GM06990 (cell line): ENCODE measurements at regions not wholly inside any gene's neighbourhood (a gene's known extent, or its start where the extent isn't known, plus 50 kb on each side); places are given as distances from the start of the nearest gene placed in this dataset.

Experiments
- DNase-seq: peaks from one replicate; pipeline ENCODE4 v3.0.0-alpha.2; 2011; ENCODE audit not compliant: insufficient read length; ENCODE audit errors: extremely low read depth
- H3K27me3 ChIP-seq: replicated peaks from 2 replicates; pipeline ENCODE4 v1.6.0; 2011; ENCODE audit warnings: low read length; ENCODE audit not compliant: control insufficient read depth, insufficient read depth
- H3K36me3 ChIP-seq: 2 replicates; pipeline ENCODE4 v1.5.1; 2011; ENCODE audit warnings: low read length; ENCODE audit not compliant: control insufficient read depth, insufficient read depth
- H3K4me3 ChIP-seq: replicated peaks from 2 replicates; pipeline ENCODE4 v1.5.1; 2011; ENCODE audit warnings: low read depth, mild to moderate bottlenecking, control low read depth, low read length
- CTCF ChIP-seq: IDR thresholded peaks from 2 replicates; pipeline ENCODE4 v1.5.1; 2011; ENCODE audit warnings: low read length, control low read depth, mild to moderate bottlenecking, inconsistent platforms; ENCODE audit not compliant: insufficient read depth, poor library complexity, severe bottlenecking

- Histone ChIP-seq H3K27me3 (no peaks in the 10 kb centered on the region), H3K4me3 (no peak overlapping the region), H3K36me3 (no peaks in the 10 kb centered on the region; the same call in 1 of the 2 replicates)
- DNase-seq, result peak; percentile 78
- peak; percentile 82 for TF ChIP-seq CTCF
Observed at GRCh38 chr2:75311993-75312392, 112.7 kb upstream of the TACR1 start.

GRCh38 chr2:75311521-75311920 is 112.2 kb upstream of the TACR1 start:
- Histone ChIP-seq H3K27me3 (no peaks in the 10 kb centered on the region), H3K4me3 (no peak overlapping the region), H3K36me3 (no peaks in the 10 kb centered on the region; the same call in 1 of the 2 replicates)
- no peak for DNase-seq
- no peak for TF ChIP-seq CTCF

- Histone ChIP-seq H3K27me3 (no peaks in the 10 kb centered on the region), H3K36me3 (no peaks in the 10 kb centered on the region; the same call in 1 of the 2 replicates), H3K4me3 (peak overlapping the region; percentile 8)
- DNase-seq, result no peak
- no peak for TF ChIP-seq CTCF
Observed at GRCh38 chr2:75310876-75311275, 111.6 kb upstream of the TACR1 start.

GRCh38 chr2:75309596-75310463 is 110.5 kb upstream of the TACR1 start:
- Histone ChIP-seq H3K27me3 (no peaks in the 10 kb centered on the region), H3K4me3 (no peak overlapping the region), H3K36me3 (no peaks in the 10 kb centered on the region; the same call in 1 of the 2 replicates)
- no peak for TF ChIP-seq CTCF
- no peak for DNase-seq

- Histone ChIP-seq H3K36me3 (no peaks in the 10 kb centered on the region), H3K27me3 (no peaks in the 10 kb centered on the region), H3K4me3 (no peak overlapping the region)
- TF ChIP-seq CTCF, result no peak
- DNase-seq, result no peak
Observed at GRCh38 chr2:75303227-75303626, 103.9 kb upstream of the TACR1 start.
